EL (cell line): ENCODE measurements at regions not wholly inside any gene's neighbourhood (a gene's known extent, or its start where the extent isn't known, plus 50 kb on each side); places are given as distances from the start of the nearest gene placed in this dataset.
"Not testable (repeated sequence)": the region's sequence is repeated elsewhere in the genome, so short reads cannot be mapped to it uniquely, and the experiment has no call there.

ENCODE experiments used
- DNase-seq: peaks from one replicate; pipeline ENCODE4 v3.0.0-alpha.2; 2016

DNA sequence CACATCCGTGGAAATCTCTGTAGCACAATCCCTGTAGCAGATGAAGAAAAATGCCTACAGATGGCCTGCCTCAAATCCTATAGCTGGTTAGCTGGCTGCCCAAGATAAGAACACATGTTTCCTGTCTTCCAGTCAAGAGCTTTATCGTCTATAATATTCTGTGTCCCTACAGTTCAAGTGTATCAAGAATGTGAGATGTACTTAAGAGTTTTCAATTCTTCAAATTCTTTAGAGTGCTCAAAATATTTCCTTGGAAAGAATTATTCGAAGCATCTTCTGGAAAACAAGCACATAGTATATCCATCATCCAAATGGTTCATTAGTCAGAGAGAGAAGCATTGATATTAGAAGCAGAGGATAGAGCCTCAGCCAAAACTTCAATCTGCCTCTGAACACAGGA, 239.8 kb downstream of the COG6 start:
- DNase-seq, result peak; percentile 36

DNA sequence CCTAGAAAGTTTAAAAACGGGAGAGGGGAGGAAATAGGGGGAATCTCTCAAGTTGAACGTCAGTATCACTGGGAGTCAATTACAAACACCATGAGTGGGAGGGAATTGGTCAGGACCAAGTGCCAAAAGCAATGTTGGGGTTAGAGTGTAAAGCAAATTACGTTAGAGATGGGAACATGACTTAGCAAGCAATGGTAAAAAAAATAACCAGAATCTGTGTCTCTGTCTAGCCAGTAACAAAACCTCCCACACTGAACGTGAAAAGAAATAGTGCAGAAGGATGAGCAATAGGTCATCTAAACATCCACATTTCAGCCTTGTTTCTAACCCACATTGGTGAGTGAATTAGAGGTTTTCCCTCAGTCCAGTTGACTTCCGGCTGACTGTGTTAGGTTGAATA, 242.2 kb downstream of the COG6 start:
- DNase-seq, result no peak

DNA sequence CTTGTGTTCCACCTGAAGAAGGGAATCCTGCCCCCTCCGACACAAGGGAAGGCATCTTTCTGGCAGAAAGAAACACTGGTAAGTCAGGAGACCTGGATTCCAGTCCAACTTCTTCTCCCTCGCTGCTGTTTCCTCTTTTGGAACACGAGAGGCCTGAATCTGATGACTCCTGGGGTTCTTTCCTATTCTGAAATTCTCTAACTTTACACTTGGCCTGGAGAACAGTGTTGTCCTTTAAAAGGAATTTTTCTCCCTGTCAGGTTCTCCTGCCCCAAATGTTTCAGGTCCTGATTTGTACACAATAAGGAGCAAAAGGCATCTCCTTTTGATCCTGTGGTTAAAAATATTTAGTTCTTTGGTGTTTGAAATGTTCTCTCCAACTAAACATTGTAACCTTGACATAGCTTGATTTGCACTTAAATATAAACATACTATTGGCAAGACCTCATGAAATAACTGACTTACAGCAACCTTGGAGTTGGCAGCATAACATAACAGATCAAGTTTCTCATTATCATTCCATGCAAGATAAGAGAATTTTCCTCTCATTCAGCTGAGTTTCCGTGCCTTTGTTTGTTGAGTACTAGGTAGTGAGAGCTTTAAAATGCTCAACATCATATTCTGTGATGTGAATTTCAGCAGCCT, 244.8 kb downstream of the COG6 start:
- no peak for DNase-seq

- DNase-seq, result no peak
These were observed 249.5 kb downstream of the COG6 start for GRCh38 chr13:39904959-39905358.

DNA sequence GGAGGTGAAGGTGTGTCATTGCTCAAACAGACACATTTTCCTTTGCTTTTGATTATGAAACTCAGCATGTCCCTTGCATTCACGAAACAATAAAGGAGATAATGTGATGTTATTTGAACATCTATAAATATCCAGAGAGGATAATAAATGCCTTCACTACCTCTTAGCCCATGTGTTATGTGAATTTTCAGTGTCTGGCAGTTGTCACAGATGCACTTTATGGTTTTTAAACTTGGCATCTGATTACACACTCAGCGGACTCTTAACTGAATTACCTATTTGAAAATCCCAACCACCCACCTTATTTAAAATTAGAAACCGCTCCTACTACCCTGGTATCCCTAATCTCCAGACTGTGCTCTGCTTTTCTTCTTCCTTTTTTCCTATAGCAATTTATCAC, 254.2 kb downstream of the COG6 start:
- DNase-seq, result no peak

DNA sequence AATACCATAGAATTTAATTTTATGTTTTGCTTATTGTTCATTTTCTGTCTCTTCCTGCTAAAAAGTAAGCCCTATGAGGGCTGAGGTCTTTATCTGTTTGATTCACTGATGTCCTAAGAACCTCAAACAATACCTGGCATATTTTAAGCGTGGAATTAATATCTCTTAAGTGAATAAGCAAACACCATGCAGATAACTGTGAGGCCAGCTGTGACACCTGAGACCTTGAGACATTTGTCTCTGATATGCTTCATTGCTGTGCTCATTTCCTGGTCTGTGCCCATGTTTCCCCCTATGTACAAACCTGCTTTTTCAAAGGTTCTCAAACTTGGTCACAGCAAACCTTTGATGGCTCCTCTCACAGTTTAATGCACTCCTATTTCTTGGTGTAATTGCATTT, 254.6 kb downstream of the COG6 start:
- DNase-seq, result no peak

GRCh38 chr13:39910833-39911232, 255.4 kb downstream of the COG6 start:
- peak; percentile 4 for DNase-seq

DNA sequence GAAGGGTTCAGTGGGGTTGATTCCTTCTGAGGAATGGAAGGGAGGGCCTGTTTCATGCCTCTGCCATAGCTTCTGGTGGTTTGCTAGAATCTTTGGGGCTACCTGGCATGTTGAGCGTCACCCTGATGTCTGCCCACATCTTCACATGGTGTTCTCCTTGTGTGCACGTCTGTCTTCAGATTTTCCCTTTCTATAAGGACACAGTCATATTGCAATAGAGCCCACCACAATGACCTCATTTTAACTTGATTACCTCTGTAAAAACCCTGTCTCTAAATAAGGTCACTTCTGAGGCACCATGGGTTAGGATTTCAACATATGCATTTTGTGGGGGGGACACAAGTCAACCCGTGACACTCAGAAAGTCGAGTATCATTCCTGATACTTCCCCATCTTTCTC, 257.9 kb downstream of the COG6 start:
- no peak for DNase-seq

DNA sequence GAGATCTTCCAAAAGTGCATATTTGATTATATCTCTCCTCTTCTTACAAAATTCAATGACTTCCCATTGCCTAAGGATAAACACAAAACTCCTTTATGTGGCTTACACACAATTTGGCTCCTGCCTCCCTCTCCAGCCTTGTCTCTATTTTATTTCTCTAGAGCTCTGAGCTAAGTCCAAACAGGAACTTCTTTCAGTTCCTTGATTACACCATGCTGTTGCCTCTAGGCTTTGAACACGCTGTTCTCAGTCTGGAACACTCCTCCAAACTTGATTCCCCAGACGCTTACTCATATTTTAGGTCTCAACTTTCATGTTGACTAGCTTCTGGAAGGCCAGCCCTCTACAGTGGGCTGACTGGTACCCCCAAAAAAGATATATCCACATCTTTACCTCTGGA, 258.5 kb downstream of the COG6 start:
- DNase-seq, result no peak

GRCh38 chr13:39915418-39915817, 260.0 kb downstream of the COG6 start:
- DNase-seq, result no peak

DNA sequence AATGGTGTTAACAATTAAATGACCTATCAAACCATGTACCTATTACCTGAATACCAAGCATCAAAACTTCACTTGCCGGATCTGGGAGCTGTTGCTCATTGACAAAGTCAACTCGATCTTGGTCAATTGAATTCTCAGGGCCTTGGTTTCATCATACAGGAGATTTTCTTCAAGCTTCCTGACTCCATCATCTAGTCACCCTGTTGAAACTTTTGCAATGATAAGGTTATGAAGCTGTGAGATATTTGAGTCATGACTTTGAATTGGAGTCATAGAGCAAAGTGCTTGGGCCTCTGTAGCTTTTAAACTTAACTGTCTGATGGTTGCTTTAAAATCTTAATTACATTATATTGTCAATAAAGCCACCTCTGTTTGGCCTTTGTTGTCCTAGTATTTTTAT, 260.9 kb downstream of the COG6 start:
- no peak for DNase-seq

GRCh38 chr13:39918620-39919236, 263.3 kb downstream of the COG6 start:
- no peak for DNase-seq

GRCh38 chr13:39920613-39921012, 265.2 kb downstream of the COG6 start:
- DNase-seq, result no peak

- DNase-seq, result no peak
These were observed 270.9 kb downstream of the COG6 start for GRCh38 chr13:39926345-39926744.

DNA sequence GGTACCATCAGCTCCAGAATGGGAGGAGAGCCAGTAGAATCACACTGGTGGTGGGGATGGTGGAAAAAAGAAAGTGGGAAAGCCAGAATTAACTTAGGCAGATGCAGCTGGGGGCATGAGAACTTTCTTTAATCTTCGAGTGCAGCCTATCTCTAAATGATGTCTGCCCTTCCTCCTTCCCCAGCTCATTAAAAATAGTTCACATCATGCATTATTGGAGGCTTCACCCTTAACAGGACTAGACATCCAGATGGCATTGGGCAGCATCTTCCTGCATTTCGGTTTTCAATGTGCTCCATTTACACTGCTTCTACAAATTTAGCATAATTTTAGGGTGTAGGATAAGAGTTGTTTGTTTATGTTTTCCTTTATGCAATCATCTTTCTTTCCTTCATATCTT, 272.8 kb downstream of the COG6 start:
- no peak for DNase-seq

DNA sequence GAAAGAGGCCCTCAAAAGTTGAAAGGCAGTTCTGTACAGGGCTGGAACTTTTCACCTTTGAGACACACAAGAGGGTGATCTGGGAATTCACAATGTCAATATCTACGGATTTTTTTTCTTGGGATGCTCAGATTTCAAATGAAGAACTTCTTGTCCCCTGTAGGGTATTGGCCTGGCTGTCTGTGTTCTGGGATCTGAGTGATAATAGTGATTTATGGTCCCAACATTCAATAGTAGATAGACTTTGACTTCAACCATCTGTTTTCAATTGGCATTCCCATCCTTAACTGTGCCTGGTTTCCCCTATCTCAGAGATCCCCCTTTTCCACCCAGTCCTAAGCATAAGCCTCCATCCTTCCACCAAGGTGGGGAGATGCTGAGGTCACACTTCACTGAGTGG, 274.1 kb downstream of the COG6 start:
- no peak for DNase-seq

- no peak for DNase-seq
These were observed 274.6 kb downstream of the COG6 start for GRCh38 chr13:39930060-39930459.

DNA sequence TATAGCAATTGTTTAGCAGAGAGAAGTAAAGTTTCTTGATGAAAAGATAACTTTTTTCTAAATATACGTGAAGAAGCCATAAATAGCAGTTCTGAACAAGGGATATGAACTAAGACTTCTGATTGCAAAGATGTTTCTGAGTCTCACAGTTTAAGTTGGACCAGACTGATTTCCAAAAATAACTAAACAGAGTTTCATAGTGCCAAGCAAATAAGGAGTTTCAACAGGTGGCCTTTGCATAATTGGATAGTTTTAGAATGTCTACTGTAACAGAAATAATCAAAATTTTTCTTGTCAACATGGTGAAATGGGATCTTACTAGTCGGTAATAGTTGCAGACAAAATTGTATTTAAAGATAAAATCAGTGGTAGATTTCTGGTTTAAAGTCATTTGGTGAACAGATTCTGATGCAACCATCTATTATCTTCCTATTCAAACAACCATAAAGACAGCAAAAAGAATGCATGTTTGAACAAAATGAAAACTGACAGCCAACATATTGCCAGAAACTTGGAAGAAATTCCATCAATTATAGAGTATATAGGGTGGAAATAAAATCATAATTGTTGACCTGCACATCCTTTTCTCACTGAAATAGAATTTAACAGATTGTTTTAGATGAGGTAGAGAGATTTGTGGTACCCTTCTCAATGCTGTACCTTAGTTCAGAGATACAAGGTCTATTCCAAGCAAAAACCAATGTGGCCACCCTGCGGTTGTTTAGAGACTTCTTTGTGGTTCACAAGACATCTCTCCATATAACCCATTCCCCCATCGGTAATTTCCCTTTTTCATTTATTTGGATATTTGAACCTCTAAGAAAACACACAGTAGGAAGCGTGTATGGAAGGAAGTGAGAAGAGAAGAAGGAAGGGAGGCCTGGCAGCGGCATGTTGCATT, 275.3 kb downstream of the COG6 start:
- DNase-seq, result no peak

- DNase-seq, result no peak
These were observed 276.0 kb downstream of the COG6 start for GRCh38 chr13:39931505-39931904.

GRCh38 chr13:39932514-39932913, 277.1 kb downstream of the COG6 start:
- not testable (repeated sequence) for DNase-seq

DNA sequence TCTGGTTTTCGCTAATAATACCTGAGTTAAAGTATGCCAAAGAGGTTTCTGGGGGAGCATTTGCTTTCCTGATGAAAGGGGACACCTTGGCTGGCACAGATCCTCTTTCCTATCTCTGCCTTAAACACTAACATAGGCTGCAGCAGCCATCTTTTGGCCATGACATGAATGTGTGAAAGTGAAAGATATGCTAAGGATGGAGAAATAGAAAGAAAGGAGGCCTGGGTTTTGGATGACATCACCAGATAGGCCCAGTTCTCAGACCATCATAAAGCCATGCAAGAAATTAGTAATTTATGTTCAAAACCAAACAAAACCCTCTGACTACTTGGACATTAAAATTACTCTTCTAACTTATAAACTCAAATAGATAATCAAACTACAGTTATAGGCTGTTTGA, 279.7 kb downstream of the COG6 start:
- no peak for DNase-seq

GRCh38 chr13:39938596-39938995, 283.1 kb downstream of the COG6 start:
- no peak for DNase-seq

DNA sequence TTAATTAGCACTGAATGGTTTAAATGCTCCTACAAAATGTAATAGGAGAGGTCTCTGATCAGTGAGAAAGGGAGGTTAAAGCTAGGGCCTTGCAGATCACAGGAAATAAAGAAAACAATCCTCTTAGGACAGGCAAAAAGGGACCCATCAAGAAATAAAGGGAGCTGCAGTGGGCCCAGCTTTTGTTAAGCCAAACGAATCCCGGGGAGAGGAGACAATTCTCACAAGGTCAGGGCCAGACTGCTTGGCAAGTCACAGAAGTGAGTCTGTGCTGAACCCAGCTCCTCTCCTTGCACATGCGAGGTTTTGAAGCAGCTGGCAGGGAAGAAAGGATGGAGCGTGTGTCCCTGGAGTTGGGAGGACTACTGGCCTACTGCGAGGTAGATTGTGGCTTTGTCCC, 285.8 kb downstream of the COG6 start:
- no peak for DNase-seq

DNA sequence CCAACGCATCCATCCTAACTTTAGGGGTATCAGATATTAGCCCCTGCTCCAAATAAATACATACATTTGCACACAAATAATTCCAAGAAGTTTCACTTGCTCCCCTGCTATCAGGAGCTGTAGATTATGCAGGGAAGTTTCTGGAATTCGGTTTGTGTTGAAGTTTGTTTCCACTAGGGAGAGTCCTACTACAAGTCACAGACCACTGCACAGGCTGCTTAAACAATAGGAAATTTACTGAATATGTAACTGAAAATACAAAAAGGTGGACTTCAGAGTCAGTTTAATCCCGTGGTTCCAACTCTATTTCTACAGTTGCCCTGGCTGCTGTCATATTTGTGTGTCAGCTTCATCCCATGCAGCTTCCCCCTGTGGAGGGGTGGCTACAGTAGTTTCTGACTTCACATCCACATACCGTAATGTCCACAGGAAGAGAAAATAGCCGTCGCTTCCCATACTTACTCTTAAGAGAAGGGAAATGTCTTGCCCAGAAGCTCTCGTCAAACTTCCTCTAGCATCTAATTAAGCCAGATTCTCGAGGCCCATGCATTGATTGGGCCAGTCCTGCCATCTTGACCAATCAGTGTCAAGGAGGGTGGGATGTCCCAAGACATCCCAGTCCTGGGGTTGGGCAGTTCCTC, 286.6 kb downstream of the COG6 start:
- DNase-seq, result no peak
